Testis (tissue), 2 donors: ENCODE measurements at regions not wholly inside any gene's neighbourhood (a gene's known extent, or its start where the extent isn't known, plus 50 kb on each side); places are given as distances from the start of the nearest gene placed in this dataset.

Experiments used
- CTCF ChIP-seq, 3 experiments: fragments of 450-650 bp in 2 of 3; fragments of 200-600 bp in 1 of 3; sonication (generic) in 1 of 3; IDR thresholded peaks; one replicate each; pipeline ENCODE4 v1.5.1; 2016 to 2019; ENCODE audit warnings: antibody characterized with exemption in 3 of 3, mild to moderate bottlenecking in 2 of 3, moderate library complexity in 1 of 3
- POLR2A ChIP-seq: fragments of 450-650 bp; IDR thresholded peaks from one replicate; pipeline ENCODE4 v1.6.1; 2017; ENCODE audit warnings: antibody characterized with exemption, mild to moderate bottlenecking, moderate library complexity

- TF ChIP-seq CTCF (IDR thresholded peaks at IDR 0.05): no peak
- TF ChIP-seq POLR2A: no peak
These were observed 448.6 kb upstream of the ATP10A start for GRCh38 chr15:26311710-26312236.
